Endothelial cell of umbilical vein (primary cell): ENCODE measurements at regions not wholly inside any gene's neighbourhood (a gene's known extent, or its start where the extent isn't known, plus 50 kb on each side); places are given as distances from the start of the nearest gene placed in this dataset.

Source experiments
- BruUV-seq: library from RNA; stranded (reverse); fragments of 400-500 nt; replicated peaks from 2 replicates; lab custom pipeline; 2021; lab: Mats Ljungman, UMichigan
- CTCF ChIA-PET: fragments of 300-600, 350-600 bp; sonication (Branson Sonifier 250); formaldehyde crosslinking; loops from one replicate; lab custom pipeline; 2021; ENCODE audit warnings: antibody characterized with exemption, inconsistent platforms; lab: Charles Lee
- POLR2A ChIA-PET: fragments of 300-600, 350-600 bp; sonication (Branson Sonifier 250); formaldehyde crosslinking; loops from one replicate; lab custom pipeline; 2021; ENCODE audit warnings: antibody characterized with exemption, inconsistent platforms; lab: Charles Lee
- DNase-seq: peaks from one replicate; pipeline ENCODE4 v3.0.0-alpha.2; 2011; ENCODE audit warnings: low read depth, low spot score
- FAIRE-seq: peaks from 2 replicates; lab custom pipeline; 2011; peaks lifted over from hg19 to GRCh38; lab: Jason Lieb, UNC
- H2AFZ ChIP-seq: 2 replicates; pipeline ENCODE4 v1.6.0; 2012; ENCODE audit warnings: low read depth, low read length, control low read depth, inconsistent platforms
- H3K27ac ChIP-seq: 2 replicates; pipeline ENCODE4 v1.5.1; 2011; ENCODE audit warnings: low read depth, mild to moderate bottlenecking, control low read depth, low read length, moderate library complexity; ENCODE audit not compliant: insufficient read depth
- H3K27me3 ChIP-seq, 2 experiments: 2 replicates each; pipeline versions ENCODE4 v1.6.0 to v1.6.1; 2011; ENCODE audit warnings: low read length in 2 of 2, mixed read lengths in 1 of 2; ENCODE audit not compliant: control insufficient read depth in 2 of 2, insufficient read depth in 2 of 2
- H3K36me3 ChIP-seq, 2 experiments: 2 replicates in 1 of 2; 3 replicates in 1 of 2; pipeline ENCODE4 v1.5.1; 2011; ENCODE audit warnings: low read length in 2 of 2, mild to moderate bottlenecking in 1 of 2, moderate library complexity in 1 of 2; ENCODE audit not compliant: control insufficient read depth in 2 of 2, insufficient read depth in 2 of 2; ENCODE audit errors: extremely low read depth in 1 of 2
- H3K4me1 ChIP-seq: 3 replicates; pipeline ENCODE4 v1.5.1; 2011; ENCODE audit warnings: mild to moderate bottlenecking, low read length; ENCODE audit not compliant: control insufficient read depth, insufficient read depth; ENCODE audit errors: extremely low read depth
- H3K4me2 ChIP-seq: 2 replicates; pipeline ENCODE4 v1.6.1; 2011; ENCODE audit warnings: low read length, control low read depth, mixed read lengths; ENCODE audit not compliant: insufficient read depth
- H3K4me3 ChIP-seq, 3 experiments: fragments of 200-600 bp in 1 of 3; sonication (generic), shearing (Covaris generic) in 1 of 3; replicated peaks in 1 of 3; 2 replicates each; pipeline ENCODE4 v1.5.1; 2011 to 2016; ENCODE audit warnings: control low read depth in 3 of 3, low read length in 3 of 3, mild to moderate bottlenecking in 2 of 3, inconsistent platforms in 1 of 3, low read depth in 1 of 3, moderate library complexity in 1 of 3; ENCODE audit not compliant: insufficient read depth in 1 of 3
- H3K79me2 ChIP-seq: 2 replicates; pipeline ENCODE4 v1.6.0; 2012; ENCODE audit warnings: low read length, inconsistent platforms; ENCODE audit not compliant: control insufficient read depth, insufficient read depth
- H3K9ac ChIP-seq: replicated peaks from 2 replicates; pipeline ENCODE3; 2011; ENCODE audit warnings: low read length, control low read depth; ENCODE audit not compliant: insufficient read depth; ENCODE audit errors: extremely low read depth
- H3K9me1 ChIP-seq: replicated peaks from 3 replicates; pipeline ENCODE4 v1.6.0; 2011; ENCODE audit warnings: mild to moderate bottlenecking, low read length; ENCODE audit not compliant: control insufficient read depth, insufficient read depth; ENCODE audit errors: extremely low read depth
- H3K9me3 ChIP-seq: replicated peaks from 2 replicates; pipeline ENCODE4 v1.5.1; 2012; ENCODE audit warnings: low read length, inconsistent platforms; ENCODE audit not compliant: control insufficient read depth, insufficient read depth
- H4K20me1 ChIP-seq: replicated peaks from 2 replicates; pipeline ENCODE3; 2011; ENCODE audit warnings: mild to moderate bottlenecking, low read length; ENCODE audit not compliant: control insufficient read depth, insufficient read depth; ENCODE audit errors: extremely low read depth
- CTCF ChIP-seq, 2 donors: IDR thresholded peaks; 1 replicate in 1 of 2; 2 replicates in 1 of 2; pipeline ENCODE4 v1.5.1; 2011; ENCODE audit warnings: low read length in 2 of 2, mild to moderate bottlenecking in 2 of 2, moderate library complexity in 2 of 2, control low read depth in 1 of 2, inconsistent platforms in 1 of 2, low read depth in 1 of 2; ENCODE audit not compliant: insufficient read depth in 1 of 2; ENCODE audit errors: extremely low read depth in 1 of 2
- EZH2 ChIP-seq: IDR thresholded peaks from 2 replicates; pipeline ENCODE4 v1.6.1; 2012; ENCODE audit warnings: borderline replicate concordance, low read depth, mild to moderate bottlenecking, moderate library complexity, low read length, inconsistent platforms; ENCODE audit not compliant: severe bottlenecking
- FOS ChIP-seq: IDR thresholded peaks from 2 replicates; pipeline ENCODE4 v1.6.1; 2011; ENCODE audit warnings: mild to moderate bottlenecking, low read length, moderate library complexity, borderline replicate concordance; ENCODE audit not compliant: insufficient read depth
- GATA2 ChIP-seq: IDR thresholded peaks from 2 replicates; pipeline ENCODE4 v1.7.0; 2011; ENCODE audit warnings: low read depth, mild to moderate bottlenecking, moderate library complexity, mixed read lengths, low read length; ENCODE audit not compliant: insufficient read length, insufficient read depth
- JUN ChIP-seq: IDR thresholded peaks from 2 replicates; pipeline ENCODE4 v1.6.1; 2011; ENCODE audit warnings: borderline replicate concordance, low read depth; ENCODE audit not compliant: insufficient read length, insufficient read depth
- MAX ChIP-seq: IDR thresholded peaks from 2 replicates; pipeline ENCODE4 v1.6.1; 2011; ENCODE audit not compliant: insufficient read depth, insufficient read length
- MYC ChIP-seq: IDR thresholded peaks from one replicate; pipeline ENCODE4 v1.6.1; 2011; ENCODE audit warnings: mild to moderate bottlenecking, low read depth, low read length
- POLR2A ChIP-seq: IDR thresholded peaks from 2 replicates; pipeline ENCODE4 v1.6.1; 2012; ENCODE audit warnings: low read depth, mild to moderate bottlenecking, control low read depth, low read length
- POLR2AphosphoS5 ChIP-seq: IDR thresholded peaks from 2 replicates; pipeline ENCODE4 v1.6.1; 2012; ENCODE audit warnings: low read depth, mild to moderate bottlenecking, control low read depth, low read length, moderate library complexity; ENCODE audit not compliant: insufficient read depth
- dilution Hi-C: fragments of 300-500 bp; cut with MboI; formaldehyde crosslinking; loops from one replicate; pipeline ENCODE4 v1.15.0; 2019; ENCODE audit warnings: low sequenced_read_pairs; ENCODE audit not compliant: extremely low pct_ligation_motif_present
- intact Hi-C: fragments of 100-400 bp; cut with micrococcal nuclease; formaldehyde crosslinking; loops from one replicate; pipeline ENCODE4 v1.10.0; 2022

GRCh38 chr16:73415286-73415685 lies 367.4 kb upstream of the ZFHX3 start:
- Histone ChIP-seq H3K36me3 (no peaks in the 10 kb centered on the region), H4K20me1 (no peaks in the 10 kb centered on the region), H3K27me3 (no peaks in the 10 kb centered on the region), H3K4me2 (no peak overlapping the region), H2AFZ (no peak overlapping the region), H3K9ac (no peak overlapping the region), H3K4me3 (no peak overlapping the region), H3K4me1 (no peaks in the 10 kb centered on the region), H3K9me1 (no peaks in the 10 kb centered on the region), H3K9me3 (peaks cover 2% of the 10 kb centered on the region), H3K27ac (no peak overlapping the region), H3K79me2 (no peaks in the 10 kb centered on the region)
- POLR2A ChIA-PET, result no interaction called here
- FAIRE-seq, result no peak
- CTCF ChIA-PET, result no interaction called here
- TF ChIP-seq EZH2, result no peak
- TF ChIP-seq CTCF (IDR thresholded peaks at IDR 0.05; ENCODE audit: extremely low read depth in 1 of 2, insufficient read depth in 1 of 2, low read depth in 1 of 2, low read length in 2 of 2), result no peak
- TF ChIP-seq JUN, result no peak
- no peak for TF ChIP-seq POLR2AphosphoS5
- BruUV-seq, result no TSS peak
- intact Hi-C loops (no loop called here), dilution Hi-C loops (no loop called here)
- DNase-seq, result no peak

- FAIRE-seq (no peak), DNase-seq (no peak)
- Histone ChIP-seq H4K20me1 (no peaks in the 10 kb centered on the region), H3K27me3 (no peaks in the 10 kb centered on the region), H3K79me2 (no peaks in the 10 kb centered on the region), H3K36me3 (no peaks in the 10 kb centered on the region), H3K9me3 (peaks cover 2% of the 10 kb centered on the region), H3K4me1 (no peaks in the 10 kb centered on the region), H3K4me2 (no peak overlapping the region), H3K27ac (no peak overlapping the region), H3K9me1 (no peaks in the 10 kb centered on the region), H3K9ac (no peak overlapping the region), H3K4me3 (no peak overlapping the region), H2AFZ (no peak overlapping the region)
- ChIA-PET CTCF (no interaction called here), POLR2A (no interaction called here)
- dilution Hi-C loops (no loop called here), intact Hi-C loops (no loop called here)
- BruUV-seq, result no TSS peak
- TF ChIP-seq EZH2 (no peak), FOS (no peak), GATA2 (no peak), CTCF (IDR thresholded peaks at IDR 0.05; ENCODE audit: extremely low read depth in 1 of 2, insufficient read depth in 1 of 2, low read depth in 1 of 2, low read length in 2 of 2) (no peak), POLR2A (no peak), MYC (no peak), JUN (no peak), POLR2AphosphoS5 (no peak), MAX (no peak)
Measured at GRCh38 chr16:73414638-73415037, 366.7 kb upstream of the ZFHX3 start.
